Endothelial cell (in vitro differentiated cells): ENCODE measurements at regions not wholly inside any gene's neighbourhood (a gene's known extent, or its start where the extent isn't known, plus 50 kb on each side); places are given as distances from the start of the nearest gene placed in this dataset.

Experiments
- DNase-seq: peaks from one replicate; pipeline ENCODE4 v3.0.0; 2021; ENCODE audit warnings: low spot score
- H3K27ac Mint-ChIP-seq: one replicate; pipeline ENCODE4 v1.8.0; 2021; ENCODE audit warnings: mixed read lengths, inconsistent platforms; ENCODE audit not compliant: unreplicated experiment
- H3K27me3 Mint-ChIP-seq: one replicate; pipeline ENCODE4 v1.8.0; 2021; ENCODE audit warnings: mild to moderate bottlenecking, moderate library complexity, mixed read lengths, inconsistent platforms; ENCODE audit not compliant: unreplicated experiment
- H3K36me3 Mint-ChIP-seq: one replicate; pipeline ENCODE4 v1.8.0; 2021; ENCODE audit warnings: mild to moderate bottlenecking, low read depth, mixed read lengths, inconsistent platforms; ENCODE audit not compliant: unreplicated experiment
- H3K4me1 Mint-ChIP-seq: one replicate; pipeline ENCODE4 v1.8.0; 2021; ENCODE audit warnings: mild to moderate bottlenecking, mixed read lengths, inconsistent platforms; ENCODE audit not compliant: unreplicated experiment
- H3K4me3 Mint-ChIP-seq: one replicate; pipeline ENCODE4 v1.8.0; 2021; ENCODE audit warnings: mild to moderate bottlenecking, mixed read lengths, inconsistent platforms; ENCODE audit not compliant: unreplicated experiment
- H3K9me3 Mint-ChIP-seq: one replicate; pipeline ENCODE4 v1.8.0; 2021; ENCODE audit warnings: mixed read lengths, inconsistent platforms; ENCODE audit not compliant: unreplicated experiment
- CTCF ChIP-seq: fragments of 200-600 bp; sonication (generic); IDR thresholded peaks from one replicate; pipeline ENCODE4 v1.5.0; 2021; ENCODE audit warnings: antibody characterized with exemption; ENCODE audit not compliant: unreplicated experiment

- H3K27me3 Mint-ChIP-seq: no peaks in the 10 kb centered on the region
- no peaks in the 10 kb centered on the region for H3K9me3 Mint-ChIP-seq
- peaks cover 8% of the 10 kb centered on the region for H3K36me3 Mint-ChIP-seq
- no peak overlapping the region for H3K4me3 Mint-ChIP-seq
- TF ChIP-seq CTCF: no peak
- H3K4me1 Mint-ChIP-seq: peaks cover 27% of the 10 kb centered on the region
- no peak for DNase-seq
- no peak overlapping the region for H3K27ac Mint-ChIP-seq
These were observed 215.4 kb upstream of the DCN start for GRCh38 chr12:91397866-91398532.

- no peak for TF ChIP-seq CTCF
- H3K27ac Mint-ChIP-seq: no peak overlapping the region
- H3K36me3 Mint-ChIP-seq: peaks cover 8% of the 10 kb centered on the region
- no peak overlapping the region for H3K4me3 Mint-ChIP-seq
- H3K27me3 Mint-ChIP-seq: peaks cover 2% of the 10 kb centered on the region
- peaks cover 4% of the 10 kb centered on the region for H3K9me3 Mint-ChIP-seq
- peaks cover 25% of the 10 kb centered on the region for H3K4me1 Mint-ChIP-seq
- no peak for DNase-seq
These were observed 213.7 kb upstream of the DCN start for GRCh38 chr12:91396293-91396692.

GRCh38 chr12:91395628-91396135 lies 213.1 kb upstream of the DCN start:
- Mint-ChIP-seq H3K4me1 (peaks cover 20% of the 10 kb centered on the region), H3K27ac (no peak overlapping the region), H3K4me3 (no peak overlapping the region), H3K27me3 (peaks cover 2% of the 10 kb centered on the region), H3K36me3 (peaks cover 8% of the 10 kb centered on the region), H3K9me3 (peaks cover 4% of the 10 kb centered on the region)
- TF ChIP-seq CTCF: no peak
- no peak for DNase-seq

- Mint-ChIP-seq H3K4me3 (no peak overlapping the region), H3K9me3 (peaks cover 4% of the 10 kb centered on the region), H3K27ac (no peak overlapping the region), H3K36me3 (peaks cover 8% of the 10 kb centered on the region), H3K27me3 (peaks cover 2% of the 10 kb centered on the region), H3K4me1 (peaks cover 13% of the 10 kb centered on the region)
- DNase-seq: no peak
- TF ChIP-seq CTCF: no peak
These were observed 212.3 kb upstream of the DCN start for GRCh38 chr12:91394903-91395302.

DNA sequence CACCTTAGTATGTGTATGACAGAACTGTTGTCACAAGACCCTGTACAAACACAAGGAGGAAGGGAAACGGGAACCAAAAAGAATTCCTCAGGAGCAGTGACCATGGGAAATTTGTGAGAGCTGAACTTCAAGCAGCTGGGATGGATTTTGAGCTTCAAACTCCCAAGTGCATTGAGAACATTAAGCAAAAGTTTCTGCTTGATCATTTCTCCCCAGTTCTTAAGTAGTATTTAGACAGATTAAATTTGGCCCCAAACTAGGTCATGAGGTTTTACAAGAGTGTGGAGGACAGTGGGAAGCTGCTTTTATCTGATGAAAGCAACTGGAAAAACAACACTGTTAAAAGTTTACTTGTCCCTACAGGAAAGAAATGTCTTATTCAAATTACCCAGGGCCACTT lies 206.0 kb upstream of the DCN start:
- Mint-ChIP-seq H3K4me3 (no peak overlapping the region), H3K27me3 (peaks cover 4% of the 10 kb centered on the region), H3K36me3 (no peaks in the 10 kb centered on the region), H3K4me1 (peaks cover 12% of the 10 kb centered on the region), H3K9me3 (peaks cover 4% of the 10 kb centered on the region), H3K27ac (peak overlapping the region; percentile 91)
- no peak for TF ChIP-seq CTCF
- no peak for DNase-seq
